ENCODE measurements at regions not wholly inside any gene's neighbourhood (a gene's known extent, or its start where the extent isn't known, plus 50 kb on each side); places are given as distances from the start of the nearest gene placed in this dataset.
"Not testable (repeated sequence)": the region's sequence is repeated elsewhere in the genome, so short reads cannot be mapped to it uniquely, and the experiment has no call there.

GRCh38 chr18:35849241-35849640 is 123.2 kb upstream of the RMP24 start:
- TF ChIP-seq CTCF (IDR thresholded peaks at IDR 0.05); POLR2AphosphoS5 (IDR thresholded peaks at IDR 0.05; ENCODE audit: insufficient read depth in 1 of 2, low read depth in 1 of 2); POLR2A (IDR thresholded peaks at IDR 0.05): not testable (repeated sequence)

Data from vagina (tissue), 2 donors.